IPS DF 19.7 (cell line): ENCODE measurements at regions not wholly inside any gene's neighbourhood (a gene's known extent, or its start where the extent isn't known, plus 50 kb on each side); places are given as distances from the start of the nearest gene placed in this dataset.

Source experiments
- DNase-seq: peaks from one replicate; pipeline ENCODE4 v3.0.0-alpha.2; 2013; ENCODE audit warnings: low read depth, low spot score

GRCh38 chr2:153811516-153811915 is 60.2 kb upstream of the GALNT13 start:
- DNase-seq = no peak

DNA sequence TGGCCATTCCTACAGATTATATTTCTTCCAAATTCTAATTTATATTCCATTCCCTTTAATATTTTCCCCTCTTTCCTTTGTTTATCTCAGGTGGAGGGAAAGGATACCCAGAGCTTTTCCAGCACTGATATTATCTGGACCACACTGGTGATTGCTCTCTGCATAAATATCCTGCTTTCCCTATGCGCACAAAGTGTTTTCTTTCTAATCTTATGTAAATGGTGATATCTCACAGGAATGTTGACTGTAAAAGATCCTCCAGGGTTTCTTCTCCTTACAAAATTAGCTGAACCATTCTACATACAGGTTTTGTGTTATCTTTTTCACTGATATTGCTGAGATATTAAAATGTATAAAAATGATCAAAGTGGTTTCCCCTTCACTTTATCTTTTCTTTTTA is 59.1 kb upstream of the GALNT13 start:
- DNase-seq = no peak

DNA sequence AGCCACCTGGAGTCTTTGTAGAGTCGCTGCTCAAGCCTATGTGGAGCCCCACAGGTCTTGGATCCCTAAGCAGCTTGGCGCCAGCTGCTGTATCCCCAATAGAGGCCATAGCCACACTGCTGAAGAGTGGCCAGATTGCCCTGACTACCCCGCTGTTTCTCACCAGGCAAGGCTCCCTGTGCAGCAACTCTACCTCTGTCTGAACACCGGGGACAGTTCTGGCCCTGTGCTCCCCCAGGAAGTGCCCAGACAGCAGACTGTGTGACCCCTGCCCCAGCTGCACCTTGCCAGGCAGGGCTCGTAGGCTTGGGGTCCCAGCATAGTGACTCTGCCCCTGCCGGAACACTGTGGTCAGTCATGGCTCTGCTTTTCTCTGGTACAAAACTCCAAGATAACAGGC is 53.5 kb upstream of the GALNT13 start:
- no peak for DNase-seq

DNA sequence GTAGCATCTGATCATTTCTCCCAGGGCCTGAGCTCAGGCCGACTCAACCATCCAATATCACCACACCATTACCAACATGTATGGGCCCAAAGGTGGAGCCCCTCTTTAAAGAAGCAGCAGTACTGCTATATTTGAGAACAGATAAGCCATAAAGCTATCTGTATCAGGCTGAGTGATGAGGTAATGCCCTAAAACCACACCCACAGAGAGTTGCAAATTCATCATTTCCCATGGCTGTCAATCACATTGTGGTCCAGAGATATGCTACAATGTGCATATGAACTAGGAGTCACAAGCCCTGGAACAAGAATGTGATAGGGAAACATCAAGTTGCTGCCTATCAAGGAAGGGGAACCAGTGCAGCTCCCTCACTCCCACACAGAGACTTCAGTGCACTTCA is 52.6 kb upstream of the GALNT13 start:
- no peak for DNase-seq

GRCh38 chr2:153819501-153819900 is 52.2 kb upstream of the GALNT13 start:
- peak; percentile 5 for DNase-seq
